Chondrocyte (in vitro differentiated cells): ENCODE measurements at regions not wholly inside any gene's neighbourhood (a gene's known extent, or its start where the extent isn't known, plus 50 kb on each side); places are given as distances from the start of the nearest gene placed in this dataset.

Source experiments
- DNase-seq: peaks from one replicate; pipeline ENCODE4 v3.0.0; 2021; ENCODE audit warnings: mixed read lengths, low spot score
- H3K27ac Mint-ChIP-seq: one replicate; pipeline ENCODE4 v1.8.0; 2021; ENCODE audit warnings: mild to moderate bottlenecking, moderate library complexity, mixed read lengths; ENCODE audit not compliant: unreplicated experiment
- H3K27me3 Mint-ChIP-seq: 2 replicates; pipeline ENCODE4 v1.8.0; 2021; ENCODE audit warnings: low read depth, mixed read lengths
- H3K36me3 Mint-ChIP-seq: 2 replicates; pipeline ENCODE4 v1.8.0; 2021; ENCODE audit warnings: low read depth, mixed read lengths
- H3K4me1 Mint-ChIP-seq: 2 replicates; pipeline ENCODE4 v1.8.0; 2021; ENCODE audit warnings: low read depth, mild to moderate bottlenecking, mixed read lengths
- H3K4me3 Mint-ChIP-seq: one replicate; pipeline ENCODE4 v1.8.0; 2021; ENCODE audit warnings: mild to moderate bottlenecking, moderate library complexity, mixed read lengths; ENCODE audit not compliant: unreplicated experiment
- H3K9me3 Mint-ChIP-seq: 2 replicates; pipeline ENCODE4 v1.8.0; 2021; ENCODE audit warnings: low read depth, mixed read lengths
- CTCF ChIP-seq: fragments of 200-600 bp; sonication (generic); IDR thresholded peaks from 2 replicates; pipeline ENCODE4 v1.5.0; 2021; ENCODE audit warnings: antibody characterized with exemption, mild to moderate bottlenecking, moderate library complexity

- H3K27ac Mint-ChIP-seq: no peak overlapping the region
- DNase-seq: no peak
- H3K36me3 Mint-ChIP-seq: no peaks in the 10 kb centered on the region
- H3K27me3 Mint-ChIP-seq: peaks cover 8% of the 10 kb centered on the region
- H3K9me3 Mint-ChIP-seq: no peaks in the 10 kb centered on the region
- peaks cover 13% of the 10 kb centered on the region for H3K4me1 Mint-ChIP-seq
- no peak overlapping the region for H3K4me3 Mint-ChIP-seq
- TF ChIP-seq CTCF: no peak
Observed at GRCh38 chr10:118955951-118956801, 73.3 kb upstream of the NANOS1 start.

- H3K4me3 Mint-ChIP-seq: no peak overlapping the region
- no peaks in the 10 kb centered on the region for H3K9me3 Mint-ChIP-seq
- TF ChIP-seq CTCF: no peak
- peaks cover 13% of the 10 kb centered on the region for H3K4me1 Mint-ChIP-seq
- no peak for DNase-seq
- H3K36me3 Mint-ChIP-seq: no peaks in the 10 kb centered on the region
- H3K27me3 Mint-ChIP-seq: peaks cover 8% of the 10 kb centered on the region
- no peak overlapping the region for H3K27ac Mint-ChIP-seq
Observed at GRCh38 chr10:118956802-118957442, 72.6 kb upstream of the NANOS1 start.

GRCh38 chr10:118957443-118957825 lies 72.1 kb upstream of the NANOS1 start:
- H3K4me3 Mint-ChIP-seq: no peak overlapping the region
- no peaks in the 10 kb centered on the region for H3K36me3 Mint-ChIP-seq
- H3K27ac Mint-ChIP-seq: no peak overlapping the region
- DNase-seq: no peak
- no peak for TF ChIP-seq CTCF
- H3K9me3 Mint-ChIP-seq: no peaks in the 10 kb centered on the region
- peaks cover 8% of the 10 kb centered on the region for H3K27me3 Mint-ChIP-seq
- peaks cover 13% of the 10 kb centered on the region for H3K4me1 Mint-ChIP-seq

GRCh38 chr10:118957966-118958365 lies 71.5 kb upstream of the NANOS1 start:
- peaks cover 13% of the 10 kb centered on the region for H3K4me1 Mint-ChIP-seq
- DNase-seq: no peak
- H3K9me3 Mint-ChIP-seq: no peaks in the 10 kb centered on the region
- no peak overlapping the region for H3K4me3 Mint-ChIP-seq
- H3K36me3 Mint-ChIP-seq: no peaks in the 10 kb centered on the region
- no peak overlapping the region for H3K27ac Mint-ChIP-seq
- no peak for TF ChIP-seq CTCF
- H3K27me3 Mint-ChIP-seq: peaks cover 8% of the 10 kb centered on the region

GRCh38 chr10:118958559-118958958 lies 71.0 kb upstream of the NANOS1 start:
- H3K4me3 Mint-ChIP-seq: no peak overlapping the region
- peaks cover 13% of the 10 kb centered on the region for H3K4me1 Mint-ChIP-seq
- H3K27ac Mint-ChIP-seq: no peak overlapping the region
- no peaks in the 10 kb centered on the region for H3K9me3 Mint-ChIP-seq
- no peak for TF ChIP-seq CTCF
- peaks cover 8% of the 10 kb centered on the region for H3K27me3 Mint-ChIP-seq
- no peak for DNase-seq
- H3K36me3 Mint-ChIP-seq: no peaks in the 10 kb centered on the region
